ENCODE measurements at regions not wholly inside any gene's neighbourhood (a gene's known extent, or its start where the extent isn't known, plus 50 kb on each side); places are given as distances from the start of the nearest gene placed in this dataset.

DNA sequence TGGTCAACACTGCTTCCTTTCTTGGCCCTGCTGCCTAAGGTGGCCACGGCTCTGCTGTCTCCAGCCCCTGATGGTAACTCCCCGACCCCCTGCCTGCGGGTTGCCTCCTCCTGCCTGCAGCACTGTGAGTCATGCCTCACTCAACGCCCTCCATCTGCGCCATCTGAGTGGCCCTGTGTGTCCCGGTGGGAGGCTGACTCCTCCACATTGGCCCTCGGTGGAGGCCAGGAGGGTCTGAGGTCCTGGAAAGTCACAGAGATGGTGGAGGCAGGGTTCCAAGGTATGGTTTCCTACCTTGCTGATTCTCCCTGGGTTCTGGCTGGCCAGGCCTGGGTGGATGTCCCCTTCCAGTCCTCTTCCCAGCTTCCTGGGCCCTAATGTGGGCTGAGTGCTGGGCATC lies 64.5 kb upstream of the ADAMTS2 start:
- no peaks in the 10 kb centered on the region for H3K27me3 ChIP-seq (replicated peaks in 1 of 2; ENCODE audit: control insufficient read depth in 2 of 2, insufficient read depth in 2 of 2, low read length in 1 of 2)
- in situ Hi-C loops (cut with MboI): no loop called here
- no peak for TF ChIP-seq ZNF622 (IDR thresholded peaks at IDR 0.05)
- TF ChIP-seq, protein P1, sequence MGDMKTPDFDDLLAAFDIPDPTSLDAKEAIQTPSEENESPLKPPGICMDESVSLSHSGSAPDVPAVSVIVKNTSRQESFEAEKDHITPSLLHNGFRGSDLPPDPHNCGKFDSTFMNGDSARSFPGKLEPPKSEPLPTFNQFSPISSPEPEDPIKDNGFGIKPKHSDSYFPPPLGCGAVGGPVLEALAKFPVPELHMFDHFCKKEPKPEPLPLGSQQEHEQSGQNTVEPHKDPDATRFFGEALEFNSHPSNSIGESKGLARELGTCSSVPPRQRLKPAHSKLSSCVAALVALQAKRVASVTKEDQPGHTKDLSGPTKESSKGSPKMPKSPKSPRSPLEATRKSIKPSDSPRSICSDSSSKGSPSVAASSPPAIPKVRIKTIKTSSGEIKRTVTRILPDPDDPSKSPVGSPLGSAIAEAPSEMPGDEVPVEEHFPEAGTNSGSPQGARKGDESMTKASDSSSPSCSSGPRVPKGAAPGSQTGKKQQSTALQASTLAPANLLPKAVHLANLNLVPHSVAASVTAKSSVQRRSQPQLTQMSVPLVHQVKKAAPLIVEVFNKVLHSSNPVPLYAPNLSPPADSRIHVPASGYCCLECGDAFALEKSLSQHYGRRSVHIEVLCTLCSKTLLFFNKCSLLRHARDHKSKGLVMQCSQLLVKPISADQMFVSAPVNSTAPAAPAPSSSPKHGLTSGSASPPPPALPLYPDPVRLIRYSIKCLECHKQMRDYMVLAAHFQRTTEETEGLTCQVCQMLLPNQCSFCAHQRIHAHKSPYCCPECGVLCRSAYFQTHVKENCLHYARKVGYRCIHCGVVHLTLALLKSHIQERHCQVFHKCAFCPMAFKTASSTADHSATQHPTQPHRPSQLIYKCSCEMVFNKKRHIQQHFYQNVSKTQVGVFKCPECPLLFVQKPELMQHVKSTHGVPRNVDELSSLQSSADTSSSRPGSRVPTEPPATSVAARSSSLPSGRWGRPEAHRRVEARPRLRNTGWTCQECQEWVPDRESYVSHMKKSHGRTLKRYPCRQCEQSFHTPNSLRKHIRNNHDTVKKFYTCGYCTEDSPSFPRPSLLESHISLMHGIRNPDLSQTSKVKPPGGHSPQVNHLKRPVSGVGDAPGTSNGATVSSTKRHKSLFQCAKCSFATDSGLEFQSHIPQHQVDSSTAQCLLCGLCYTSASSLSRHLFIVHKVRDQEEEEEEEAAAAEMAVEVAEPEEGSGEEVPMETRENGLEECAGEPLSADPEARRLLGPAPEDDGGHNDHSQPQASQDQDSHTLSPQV (IDR thresholded peaks at IDR 0.05): no peak
- TF ChIP-seq, protein P2, sequence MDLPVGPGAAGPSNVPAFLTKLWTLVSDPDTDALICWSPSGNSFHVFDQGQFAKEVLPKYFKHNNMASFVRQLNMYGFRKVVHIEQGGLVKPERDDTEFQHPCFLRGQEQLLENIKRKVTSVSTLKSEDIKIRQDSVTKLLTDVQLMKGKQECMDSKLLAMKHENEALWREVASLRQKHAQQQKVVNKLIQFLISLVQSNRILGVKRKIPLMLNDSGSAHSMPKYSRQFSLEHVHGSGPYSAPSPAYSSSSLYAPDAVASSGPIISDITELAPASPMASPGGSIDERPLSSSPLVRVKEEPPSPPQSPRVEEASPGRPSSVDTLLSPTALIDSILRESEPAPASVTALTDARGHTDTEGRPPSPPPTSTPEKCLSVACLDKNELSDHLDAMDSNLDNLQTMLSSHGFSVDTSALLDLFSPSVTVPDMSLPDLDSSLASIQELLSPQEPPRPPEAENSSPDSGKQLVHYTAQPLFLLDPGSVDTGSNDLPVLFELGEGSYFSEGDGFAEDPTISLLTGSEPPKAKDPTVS (IDR thresholded peaks at IDR 0.05; ENCODE audit: low read depth, low read length): no peak
- no peak for TF ChIP-seq MYC (IDR thresholded peaks at IDR 0.05; ENCODE audit: insufficient read depth, insufficient read length, insufficient replicate concordance, low read length, severe bottlenecking)
- no peak for TF ChIP-seq TCF3 (IDR thresholded peaks at IDR 0.05; ENCODE audit: borderline replicate concordance, insufficient read depth, low read depth, low read length)
- ChIA-PET CTCF (no interaction called here), POLR2A (no interaction called here), SMC1A (ENCODE audit: uncharacterized antibody, unreplicated experiment) (no interaction called here), RAD21 (ENCODE audit: unreplicated experiment) (no interaction called here)
- H2AFZ ChIP-seq (ENCODE audit: control insufficient read depth, low read depth, low read length): no peak overlapping the region
- no peaks in the 10 kb centered on the region for H4K20me1 ChIP-seq (ENCODE audit: control insufficient read depth, insufficient read depth)
- no peak for FAIRE-seq
- H3K4me1 ChIP-seq (ENCODE audit: control insufficient read depth, insufficient read depth, low read length): no peaks in the 10 kb centered on the region
- no TSS peak for BruUV-seq (replicated peaks)
- intact Hi-C loops (cut with micrococcal nuclease; ENCODE audit: unreplicated experiment): no loop called here
- H3K9ac ChIP-seq (ENCODE audit: control insufficient read depth, insufficient read depth, low read length): no peak overlapping the region
- H3K4me2 ChIP-seq (ENCODE audit: control insufficient read depth, insufficient read depth): no peak overlapping the region
- H3K36me3 ChIP-seq (ENCODE audit: control insufficient read depth in 2 of 2, insufficient read depth in 2 of 2, low read length in 1 of 2): no peaks in the 10 kb centered on the region
- no peak overlapping the region for H3K27ac ChIP-seq (ENCODE audit: control insufficient read depth, insufficient read depth)
- no peak overlapping the region for H3K4me3 ChIP-seq
- WGBS (ENCODE audit: insufficient coverage, insufficient replicate concordance, low lambda C conversion rate, missing lambda C conversion rate): 31% methylated on average over 7 of the region's 7 CpGs
- H3K79me2 ChIP-seq (ENCODE audit: control insufficient read depth, insufficient read depth, low read length): no peaks in the 10 kb centered on the region
- ATAC-seq: no peak
- no peaks in the 10 kb centered on the region; the same call in 2 of the 3 replicates for H3K9me3 ChIP-seq (replicated peaks; ENCODE audit: control insufficient read depth, insufficient read depth, low read length)
- no peak for DNase-seq (ENCODE audit: low read depth, low spot score)
